HL-60 (cell line): ENCODE measurements at regions not wholly inside any gene's neighbourhood (a gene's known extent, or its start where the extent isn't known, plus 50 kb on each side); places are given as distances from the start of the nearest gene placed in this dataset.

Experiments
- CTCF ChIP-seq: IDR thresholded peaks from one replicate; pipeline ENCODE4 v1.5.1; 2011; ENCODE audit warnings: low read length, control low read depth, inconsistent platforms; ENCODE audit not compliant: insufficient read depth
- POLR2AphosphoS5 ChIP-seq: IDR thresholded peaks from 2 replicates; pipeline ENCODE4 v1.6.1; 2012; ENCODE audit warnings: low read depth

- TF ChIP-seq CTCF (no peak), POLR2AphosphoS5 (no peak)
These were observed 712.9 kb downstream of the NUP35 start for GRCh38 chr2:183837157-183837556.
